ENCODE measurements at regions not wholly inside any gene's neighbourhood (a gene's known extent, or its start where the extent isn't known, plus 50 kb on each side); places are given as distances from the start of the nearest gene placed in this dataset.

GRCh38 chr1:29597861-29598260 lies 361.5 kb downstream of the PTPRU start:
- no peaks in the 10 kb centered on the region for H3F3A ChIP-seq (ENCODE audit: control insufficient read depth, insufficient read depth)
- H3K9me2 ChIP-seq (replicated peaks; ENCODE audit: control insufficient read depth, low read length): no peaks in the 10 kb centered on the region
- no peaks in the 10 kb centered on the region for H3K36me3 ChIP-seq (ENCODE audit: control insufficient read depth, low read length)
- no peaks in the 10 kb centered on the region for H3K27me3 ChIP-seq (ENCODE audit: control insufficient read depth, low read length)
- no peaks in the 10 kb centered on the region for H3K4me1 ChIP-seq (ENCODE audit: control insufficient read depth, low read length)
- TF ChIP-seq EZH2phosphoT487 (IDR thresholded peaks at IDR 0.05; ENCODE audit: borderline replicate concordance, low read length): no peak
- TF ChIP-seq, protein P1, sequence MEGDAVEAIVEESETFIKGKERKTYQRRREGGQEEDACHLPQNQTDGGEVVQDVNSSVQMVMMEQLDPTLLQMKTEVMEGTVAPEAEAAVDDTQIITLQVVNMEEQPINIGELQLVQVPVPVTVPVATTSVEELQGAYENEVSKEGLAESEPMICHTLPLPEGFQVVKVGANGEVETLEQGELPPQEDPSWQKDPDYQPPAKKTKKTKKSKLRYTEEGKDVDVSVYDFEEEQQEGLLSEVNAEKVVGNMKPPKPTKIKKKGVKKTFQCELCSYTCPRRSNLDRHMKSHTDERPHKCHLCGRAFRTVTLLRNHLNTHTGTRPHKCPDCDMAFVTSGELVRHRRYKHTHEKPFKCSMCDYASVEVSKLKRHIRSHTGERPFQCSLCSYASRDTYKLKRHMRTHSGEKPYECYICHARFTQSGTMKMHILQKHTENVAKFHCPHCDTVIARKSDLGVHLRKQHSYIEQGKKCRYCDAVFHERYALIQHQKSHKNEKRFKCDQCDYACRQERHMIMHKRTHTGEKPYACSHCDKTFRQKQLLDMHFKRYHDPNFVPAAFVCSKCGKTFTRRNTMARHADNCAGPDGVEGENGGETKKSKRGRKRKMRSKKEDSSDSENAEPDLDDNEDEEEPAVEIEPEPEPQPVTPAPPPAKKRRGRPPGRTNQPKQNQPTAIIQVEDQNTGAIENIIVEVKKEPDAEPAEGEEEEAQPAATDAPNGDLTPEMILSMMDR (IDR thresholded peaks at IDR 0.05; ENCODE audit: low read depth, low read length, poor library complexity, severe bottlenecking): no peak
- H3K27ac ChIP-seq (ENCODE audit: low read depth, low read length): no peak overlapping the region
- no peak overlapping the region for H3K4me2 ChIP-seq (ENCODE audit: low read length)
- no peaks in the 10 kb centered on the region for H3K9me3 ChIP-seq (ENCODE audit: control insufficient read depth, insufficient read depth, low read length)
- H3K4me3 ChIP-seq (ENCODE audit: low read length): no peak overlapping the region
- no peaks in the 10 kb centered on the region for H3K79me2 ChIP-seq (ENCODE audit: control insufficient read depth, low read length)
- H4K20me1 ChIP-seq (ENCODE audit: control insufficient read depth, insufficient read depth, low read depth, low read length): no peaks in the 10 kb centered on the region

DNA sequence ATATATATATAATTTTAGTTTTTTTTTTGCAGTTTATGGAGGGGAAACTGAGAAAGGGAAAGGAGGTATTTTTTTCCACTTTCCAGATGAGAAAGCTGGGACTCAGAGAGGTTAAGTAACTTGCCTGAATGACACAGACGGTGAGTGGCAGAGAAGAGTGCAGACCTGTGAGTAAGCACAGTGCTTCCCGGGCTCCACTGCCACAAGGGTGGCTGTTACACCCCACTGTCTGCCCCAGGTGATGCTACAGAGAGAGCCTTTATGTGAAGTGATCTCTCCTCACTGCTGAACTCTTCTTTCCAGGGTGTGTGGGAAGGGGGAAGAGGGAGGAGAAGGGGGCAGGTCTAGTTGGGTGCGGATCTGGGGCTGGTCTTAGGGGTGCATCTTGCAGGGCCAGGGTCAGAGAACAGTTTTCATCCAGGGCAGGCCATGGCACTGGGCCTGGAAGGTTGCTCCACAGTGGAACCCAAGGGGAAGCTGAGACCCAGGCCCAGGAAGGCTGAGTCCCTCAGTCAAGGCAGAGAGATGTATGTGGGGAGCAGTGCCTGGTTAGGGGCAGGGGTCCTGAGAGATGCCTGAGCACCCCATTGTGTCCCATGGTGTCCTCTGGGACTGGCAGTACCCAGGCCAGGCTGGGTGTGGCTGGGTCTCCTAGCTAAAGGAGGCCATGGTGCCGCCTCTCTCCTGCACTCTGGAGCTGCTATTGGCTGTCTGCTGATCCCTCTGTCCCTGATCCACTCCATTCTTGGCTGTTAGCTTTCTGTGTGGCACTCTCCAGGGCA lies 357.5 kb downstream of the PTPRU start:
- Histone ChIP-seq H3K9me2 (replicated peaks; ENCODE audit: control insufficient read depth, low read length) (no peaks in the 10 kb centered on the region), H3K27ac (ENCODE audit: low read depth, low read length) (no peak overlapping the region), H3K4me3 (ENCODE audit: low read length) (no peak overlapping the region), H3K9me3 (ENCODE audit: control insufficient read depth, insufficient read depth, low read length) (no peaks in the 10 kb centered on the region), H3K27me3 (ENCODE audit: control insufficient read depth, low read length) (no peaks in the 10 kb centered on the region), H3K4me1 (ENCODE audit: control insufficient read depth, low read length) (no peaks in the 10 kb centered on the region), H3F3A (ENCODE audit: control insufficient read depth, insufficient read depth) (no peaks in the 10 kb centered on the region), H4K20me1 (ENCODE audit: control insufficient read depth, insufficient read depth, low read depth, low read length) (no peaks in the 10 kb centered on the region), H3K36me3 (ENCODE audit: control insufficient read depth, low read length) (no peaks in the 10 kb centered on the region), H3K79me2 (ENCODE audit: control insufficient read depth, low read length) (no peaks in the 10 kb centered on the region), H3K4me2 (ENCODE audit: low read length) (no peak overlapping the region)
- TF ChIP-seq EZH2phosphoT487 (IDR thresholded peaks at IDR 0.05; ENCODE audit: borderline replicate concordance, low read length): no peak
- TF ChIP-seq, protein P1 (IDR thresholded peaks at IDR 0.05; ENCODE audit: low read depth, low read length, poor library complexity, severe bottlenecking): no peak

GRCh38 chr1:29592731-29593130 lies 356.4 kb downstream of the PTPRU start:
- Histone ChIP-seq H3K9me2 (replicated peaks; ENCODE audit: control insufficient read depth, low read length) (no peaks in the 10 kb centered on the region), H3K36me3 (ENCODE audit: control insufficient read depth, low read length) (no peaks in the 10 kb centered on the region), H3K27ac (ENCODE audit: low read depth, low read length) (no peak overlapping the region), H3K79me2 (ENCODE audit: control insufficient read depth, low read length) (no peaks in the 10 kb centered on the region), H3K27me3 (ENCODE audit: control insufficient read depth, low read length) (no peaks in the 10 kb centered on the region), H4K20me1 (ENCODE audit: control insufficient read depth, insufficient read depth, low read depth, low read length) (no peaks in the 10 kb centered on the region), H3K9me3 (ENCODE audit: control insufficient read depth, insufficient read depth, low read length) (no peaks in the 10 kb centered on the region), H3F3A (ENCODE audit: control insufficient read depth, insufficient read depth) (no peaks in the 10 kb centered on the region), H3K4me1 (ENCODE audit: control insufficient read depth, low read length) (no peaks in the 10 kb centered on the region), H3K4me3 (ENCODE audit: low read length) (no peak overlapping the region), H3K4me2 (ENCODE audit: low read length) (no peak overlapping the region)
- no peak for TF ChIP-seq EZH2phosphoT487 (IDR thresholded peaks at IDR 0.05; ENCODE audit: borderline replicate concordance, low read length)
- TF ChIP-seq, protein P1 (IDR thresholded peaks at IDR 0.05; ENCODE audit: low read depth, low read length, poor library complexity, severe bottlenecking): no peak
